Peyer's patch (tissue), 4 donors: ENCODE measurements at regions not wholly inside any gene's neighbourhood (a gene's known extent, or its start where the extent isn't known, plus 50 kb on each side); places are given as distances from the start of the nearest gene placed in this dataset.
A peak's percentile ranks its signal among the peaks of the same experiment; 100 is the strongest.
"Not testable (repeated sequence)": the region's sequence is repeated elsewhere in the genome, so short reads cannot be mapped to it uniquely, and the experiment has no call there.

Experiments used
- DNase-seq, 3 donors: peaks; one replicate each; pipeline ENCODE4 v3.0.0-alpha.2; 2017 to 2019
- H3K27ac ChIP-seq, 4 donors: fragments of 200-600 bp; sonication (generic); one replicate each; pipeline ENCODE4 v1.5.1; 2016 to 2019
- H3K27me3 ChIP-seq, 2 donors: fragments of 200-600 bp; sonication (generic); one replicate each; pipeline ENCODE4 v1.5.1; 2019
- H3K36me3 ChIP-seq, 3 donors: fragments of 200-600 bp; sonication (generic); one replicate each; pipeline ENCODE4 v1.5.1; 2016 to 2019
- H3K4me1 ChIP-seq, 4 donors: fragments of 200-600 bp; sonication (generic); one replicate each; pipeline ENCODE4 v1.5.1; 2016 to 2019
- H3K4me3 ChIP-seq, 4 donors: fragments of 200-600 bp; sonication (generic); 1 replicate in 3 of 4; 2 replicates in 1 of 4; pipeline ENCODE4 v1.5.1; 2016 to 2019; ENCODE audit warnings: mild to moderate bottlenecking in 1 of 4
- H3K9me3 ChIP-seq, 4 donors: fragments of 200-600 bp; sonication (generic); one replicate each; pipeline ENCODE4 v1.5.1; 2016 to 2019; ENCODE audit warnings: mild to moderate bottlenecking in 1 of 4
- POLR2A ChIP-seq, 2 donors: fragments of 450-650 bp; IDR thresholded peaks; one replicate each; pipeline ENCODE4 v1.5.1; 2017; ENCODE audit warnings: antibody characterized with exemption in 2 of 2, mild to moderate bottlenecking in 2 of 2, moderate library complexity in 2 of 2
- TF ChIP-seq, protein P1 (sequence below), 6 experiments: fragments of 450-650 bp in 4 of 6; fragments of 200-600 bp in 2 of 6; sonication (generic) in 1 of 6; IDR thresholded peaks; one replicate each; pipeline ENCODE4 v1.5.1; 2017 to 2019; ENCODE audit warnings: antibody characterized with exemption in 6 of 6, mild to moderate bottlenecking in 3 of 6, moderate library complexity in 1 of 6

DNA sequence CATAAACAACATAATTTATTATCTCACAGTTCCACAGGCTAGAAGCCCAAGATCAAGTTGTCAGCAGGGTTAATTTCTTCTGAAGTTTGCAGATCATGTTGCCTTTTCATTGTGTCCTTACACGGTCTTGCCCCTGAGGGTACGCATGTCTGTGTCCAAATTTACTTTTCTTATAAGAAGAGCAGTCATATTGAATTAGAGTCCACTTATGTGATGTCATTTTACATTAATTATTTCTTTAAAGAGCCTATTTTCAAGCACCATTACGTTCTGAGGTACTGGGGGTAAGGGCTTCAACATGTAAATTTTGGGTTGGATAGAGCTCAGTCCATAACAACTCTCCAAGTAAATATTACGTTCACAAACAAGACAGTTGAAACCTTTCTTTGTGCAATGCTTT lies 236.6 kb upstream of the OR4E1 start:
- H3K4me1 ChIP-seq: no peaks in the 10 kb centered on the region

DNA sequence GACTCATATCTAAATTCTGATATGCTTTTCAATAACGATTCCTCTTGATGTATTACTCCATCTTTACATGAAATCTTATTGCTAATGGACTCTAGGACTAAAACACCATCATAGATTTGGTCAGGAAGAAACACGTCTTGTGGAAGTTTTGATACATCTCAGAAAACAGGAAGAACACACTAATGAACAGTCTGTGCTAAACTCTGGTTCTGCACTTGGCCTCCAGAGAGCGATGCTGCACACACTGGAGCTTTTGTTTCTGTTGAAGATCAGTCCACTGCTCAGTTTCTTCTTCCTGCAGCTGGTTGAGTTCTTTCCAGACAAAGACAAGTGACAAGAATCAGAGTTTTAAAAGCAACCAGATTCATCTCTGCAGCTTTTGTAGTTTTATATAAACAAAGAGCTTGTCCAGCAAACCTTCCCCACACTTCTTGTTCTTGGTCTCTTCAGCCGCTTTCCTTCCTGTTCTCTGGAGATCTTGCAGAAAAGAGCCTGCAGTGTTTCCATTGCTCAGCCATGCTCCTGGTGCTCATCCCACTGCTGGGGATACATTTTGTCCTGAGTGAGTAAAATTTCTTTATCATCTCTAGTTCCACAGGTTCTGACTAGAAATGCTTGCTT lies 229.1 kb upstream of the OR4E1 start:
- Histone ChIP-seq H3K4me3 (no peak overlapping the region), H3K36me3 (no peaks in the 10 kb centered on the region), H3K9me3 (no peaks in the 10 kb centered on the region), H3K4me1 (no peaks in the 10 kb centered on the region), H3K27me3 (no peaks in the 10 kb centered on the region), H3K27ac (no peak overlapping the region)
- TF ChIP-seq, protein P1, sequence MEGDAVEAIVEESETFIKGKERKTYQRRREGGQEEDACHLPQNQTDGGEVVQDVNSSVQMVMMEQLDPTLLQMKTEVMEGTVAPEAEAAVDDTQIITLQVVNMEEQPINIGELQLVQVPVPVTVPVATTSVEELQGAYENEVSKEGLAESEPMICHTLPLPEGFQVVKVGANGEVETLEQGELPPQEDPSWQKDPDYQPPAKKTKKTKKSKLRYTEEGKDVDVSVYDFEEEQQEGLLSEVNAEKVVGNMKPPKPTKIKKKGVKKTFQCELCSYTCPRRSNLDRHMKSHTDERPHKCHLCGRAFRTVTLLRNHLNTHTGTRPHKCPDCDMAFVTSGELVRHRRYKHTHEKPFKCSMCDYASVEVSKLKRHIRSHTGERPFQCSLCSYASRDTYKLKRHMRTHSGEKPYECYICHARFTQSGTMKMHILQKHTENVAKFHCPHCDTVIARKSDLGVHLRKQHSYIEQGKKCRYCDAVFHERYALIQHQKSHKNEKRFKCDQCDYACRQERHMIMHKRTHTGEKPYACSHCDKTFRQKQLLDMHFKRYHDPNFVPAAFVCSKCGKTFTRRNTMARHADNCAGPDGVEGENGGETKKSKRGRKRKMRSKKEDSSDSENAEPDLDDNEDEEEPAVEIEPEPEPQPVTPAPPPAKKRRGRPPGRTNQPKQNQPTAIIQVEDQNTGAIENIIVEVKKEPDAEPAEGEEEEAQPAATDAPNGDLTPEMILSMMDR (IDR thresholded peaks at IDR 0.05): peak in 1 of 6 experiments; percentile 2
- no peak for TF ChIP-seq POLR2A (IDR thresholded peaks at IDR 0.05)
- DNase-seq: peak in 2 of 3 donors; percentile 23 to 50

More for the DNA sequence above, 236.6 kb upstream of the OR4E1 start:
- H3K9me3 ChIP-seq: no peaks in the 10 kb centered on the region
- no peak for DNase-seq
- H3K4me3 ChIP-seq: no peak overlapping the region
- no peaks in the 10 kb centered on the region for H3K36me3 ChIP-seq
- H3K27me3 ChIP-seq: no peaks in the 10 kb centered on the region
- no peak for TF ChIP-seq POLR2A (IDR thresholded peaks at IDR 0.05)
- TF ChIP-seq, protein P1 (IDR thresholded peaks at IDR 0.05): no peak
- no peak overlapping the region for H3K27ac ChIP-seq

DNA sequence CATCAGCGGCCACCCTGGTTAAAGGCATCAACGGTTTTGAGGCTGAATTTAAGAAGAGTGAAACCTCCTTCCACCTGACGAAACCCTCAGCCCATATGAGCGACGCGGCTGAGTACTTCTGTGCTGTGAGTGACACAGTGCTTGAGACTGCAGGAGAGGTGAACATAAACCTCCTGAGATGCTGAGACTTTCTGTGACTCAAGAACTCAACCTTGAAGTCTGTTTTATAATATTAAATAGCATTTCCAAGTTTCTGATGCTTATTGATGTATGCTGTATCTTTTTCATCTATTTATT lies 221.2 kb upstream of the OR4E1 start:
- DNase-seq, H3K27ac ChIP-seq, H3K4me1 ChIP-seq, H3K27me3 ChIP-seq, H3K36me3 ChIP-seq, H3K4me3 ChIP-seq, H3K9me3 ChIP-seq: not testable (repeated sequence)

DNA sequence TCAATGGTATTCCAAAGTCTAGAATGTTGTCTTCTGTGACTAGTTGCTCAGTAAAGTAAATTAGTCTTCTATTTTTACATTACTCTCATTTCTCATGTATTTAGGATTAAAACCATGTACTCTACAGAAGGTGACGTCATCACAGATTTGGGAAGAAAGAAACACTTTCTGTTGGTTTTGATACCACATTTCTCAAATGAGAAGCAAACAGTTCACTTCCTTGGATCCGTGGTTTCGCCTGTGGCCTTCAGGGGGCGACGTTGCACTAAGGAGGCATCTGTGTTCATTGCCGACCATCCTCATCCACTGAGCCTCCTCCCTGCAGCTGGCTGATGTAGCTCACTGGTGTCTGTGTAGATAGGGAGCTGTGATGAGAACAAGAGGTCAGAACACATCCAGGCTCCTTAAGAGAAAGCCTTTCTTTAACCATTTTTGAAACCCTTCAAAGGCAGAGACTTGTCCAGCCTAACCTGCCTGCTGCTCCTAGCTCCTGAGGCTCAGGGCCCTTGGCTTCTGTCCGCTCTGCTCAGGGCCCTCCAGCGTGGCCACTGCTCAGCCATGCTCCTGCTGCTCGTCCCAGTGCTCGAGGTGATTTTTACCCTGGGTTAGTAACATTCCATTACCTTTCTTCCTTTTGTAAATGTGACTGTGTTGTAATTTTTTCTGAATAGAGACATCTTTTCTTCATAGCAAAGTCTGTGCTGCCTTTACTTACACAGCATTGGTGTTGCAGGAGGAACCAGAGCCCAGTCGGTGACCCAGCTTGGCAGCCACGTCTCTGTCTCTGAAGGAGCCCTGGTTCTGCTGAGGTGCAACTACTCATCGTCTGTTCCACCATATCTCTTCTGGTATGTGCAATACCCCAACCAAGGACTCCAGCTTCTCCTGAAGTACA lies 220.6 kb upstream of the OR4E1 start:
- TF ChIP-seq, protein P1 (IDR thresholded peaks at IDR 0.05): peak in 1 of 6 experiments; percentile 25
- no peak for TF ChIP-seq POLR2A (IDR thresholded peaks at IDR 0.05)
- Histone ChIP-seq H3K4me1 (no peaks in the 10 kb centered on the region), H3K4me3 (no peak overlapping the region), H3K27me3 (no peaks in the 10 kb centered on the region), H3K36me3 (no peaks in the 10 kb centered on the region), H3K27ac (no peak overlapping the region), H3K9me3 (no peaks in the 10 kb centered on the region)
- DNase-seq: peak in 2 of 3 donors; percentile 21 to 51

DNA sequence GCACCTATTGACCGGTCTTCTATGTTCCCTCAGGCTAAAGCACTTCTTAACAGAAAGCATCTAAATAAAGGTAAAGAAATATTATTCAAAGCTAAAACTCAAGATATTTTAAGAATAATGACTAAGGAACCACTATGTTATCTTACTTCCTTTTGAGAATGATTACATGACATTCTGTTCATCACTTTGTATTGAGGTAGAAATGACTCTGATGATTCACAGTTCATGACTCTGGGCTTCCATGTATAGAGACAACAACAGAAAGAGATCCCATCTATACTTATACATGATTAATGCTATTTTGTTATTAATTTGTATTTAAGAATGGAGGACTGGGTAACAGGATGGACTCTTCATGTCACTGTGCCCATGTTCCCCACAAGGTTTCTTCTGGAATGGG lies 218.3 kb upstream of the OR4E1 start:
- no peaks in the 10 kb centered on the region for H3K9me3 ChIP-seq

DNA sequence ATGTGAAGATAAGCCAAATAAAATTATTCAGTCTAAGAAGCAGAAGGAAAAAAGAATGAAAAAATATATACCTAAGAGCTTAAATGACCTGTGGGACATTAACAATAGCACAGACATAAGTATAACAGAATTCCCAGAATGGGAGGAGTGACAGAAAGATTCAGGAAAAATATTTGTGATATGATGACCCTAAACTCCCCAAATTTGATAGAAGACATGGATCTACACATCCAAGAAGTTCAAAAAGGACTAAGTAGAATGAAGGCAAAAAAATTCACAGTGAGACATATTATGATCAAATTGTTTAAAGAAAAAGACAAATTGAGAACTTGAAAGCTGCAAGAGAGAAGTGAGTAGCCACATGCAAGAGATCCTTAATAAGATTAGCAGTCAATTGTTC lies 211.4 kb upstream of the OR4E1 start:
- no peak for TF ChIP-seq POLR2A (IDR thresholded peaks at IDR 0.05)
- TF ChIP-seq, protein P1 (IDR thresholded peaks at IDR 0.05): no peak

More for the DNA sequence above, 218.3 kb upstream of the OR4E1 start:
- Histone ChIP-seq H3K36me3 (no peaks in the 10 kb centered on the region), H3K27ac (no peak overlapping the region), H3K4me1 (no peaks in the 10 kb centered on the region), H3K4me3 (no peak overlapping the region), H3K27me3 (no peaks in the 10 kb centered on the region)
- DNase-seq: no peak
- TF ChIP-seq, protein P1 (IDR thresholded peaks at IDR 0.05): no peak
- no peak for TF ChIP-seq POLR2A (IDR thresholded peaks at IDR 0.05)

More for the DNA sequence above, 211.4 kb upstream of the OR4E1 start:
- Histone ChIP-seq H3K27me3 (no peaks in the 10 kb centered on the region), H3K4me3 (no peak overlapping the region), H3K4me1 (no peaks in the 10 kb centered on the region), H3K36me3 (no peaks in the 10 kb centered on the region), H3K9me3 (no peaks in the 10 kb centered on the region), H3K27ac (no peak overlapping the region)
- no peak for DNase-seq
